Pancreas (tissue), 10 donors: ENCODE measurements at regions not wholly inside any gene's neighbourhood (a gene's known extent, or its start where the extent isn't known, plus 50 kb on each side); places are given as distances from the start of the nearest gene placed in this dataset.

ENCODE experiments used
- ATAC-seq, 4 donors: fragments of 200-7000 bp; cut with Tn5 transposase; one replicate each; pipeline versions ENCODE4 v1.8.0 to v1.9.1; 2020; ENCODE audit warnings: mild to moderate bottlenecking in 4 of 4, moderate library complexity in 4 of 4
- DNase-seq, 6 donors: peaks; one replicate each; pipeline ENCODE4 v3.0.0-alpha.2; 2020
- FAIRE-seq: peaks from 2 replicates; lab custom pipeline; 2012; peaks lifted over from hg19 to GRCh38; lab: Jason Lieb, UNC
- H3K27ac ChIP-seq, 4 donors: fragments of 200-600 bp; sonication (generic); 1 replicate in 3 of 4; 2 replicates in 1 of 4; pipeline versions ENCODE4 v1.5.0 to v1.8.0; 2020
- H3K27me3 ChIP-seq, 4 donors: fragments of 200-600 bp; one replicate each; pipeline ENCODE4 v1.8.0; 2021
- H3K36me3 ChIP-seq, 3 donors: fragments of 200-600 bp; sonication (generic) in 1 of 3; one replicate each; pipeline versions ENCODE4 v1.5.0 to v1.8.0; 2020 to 2021
- H3K4me1 ChIP-seq, 3 donors: fragments of 200-600 bp; one replicate each; pipeline ENCODE4 v1.8.0; 2021
- H3K4me3 ChIP-seq, 4 donors: fragments of 200-600 bp; sonication (generic) in 2 of 4; one replicate each; pipeline versions ENCODE4 v1.5.0 to v1.8.0; 2020 to 2021
- H3K9me3 ChIP-seq, 4 donors: fragments of 200-600 bp; one replicate each; pipeline ENCODE4 v1.8.0; 2021
- WGBS, 2 donors: extraction: QIAGEN DNeasy Blood & Tissue Kit; methylation state at CpG; one replicate each; pipeline ENCODE4 v1.1.7; 2013; 5-methylcytosine and 5-hydroxymethylcytosine counted together
- intact Hi-C, 3 donors: fragments of 100-400 bp; cut with DNase I; formaldehyde crosslinking; loops; one replicate each; pipeline versions ENCODE4 v1.11.1 to v1.14.2; 2022
- TF ChIP-seq, protein P1 (sequence below), 4 donors: fragments of 200-600 bp; sonication (generic) in 3 of 4; IDR thresholded peaks; one replicate each; pipeline versions ENCODE4 v1.5.0 to v1.8.0; 2021; ENCODE audit warnings: antibody characterized with exemption in 4 of 4
- donor health status: healthy with polysubstance abuse.
- donor health status: DM: no; HTN: no; CAD: no; lungs with moderate emphysema.
- donor health status: DM: no; HTN: no; CAD: no.
- donor health status: control.
- donor health status: control.
- donor health status: Bipolar disorder and iron deficiency.
- donor health status: DM: yes; HTN: yes; CAD: no.
- donor health status: DM: no; HTN: no; CAD: no.
- donor health status: DM: no; HTN: no; CAD: no.
- donor health status: DM: yes; HTN: yes; CAD: no.

DNA sequence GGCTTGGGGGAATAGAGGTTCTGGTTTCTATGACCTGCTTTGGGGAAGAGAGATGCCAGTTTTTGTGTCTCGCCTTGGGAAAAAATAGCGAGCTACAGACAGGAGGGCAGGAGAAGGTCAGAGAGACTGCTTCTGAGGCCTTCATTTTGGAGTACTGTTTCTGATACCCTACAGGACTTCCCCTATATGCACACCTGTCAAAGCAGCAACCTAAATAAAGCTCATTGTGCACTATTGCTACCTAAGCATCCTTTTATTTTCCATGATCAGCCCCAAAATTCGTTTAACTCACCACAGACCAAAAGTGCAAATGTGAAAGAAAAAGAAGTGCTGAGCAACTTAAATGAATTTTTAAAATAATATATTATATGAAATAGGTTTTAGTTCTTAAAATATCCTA, 145.6 kb upstream of the CHRM3 start:
- FAIRE-seq: no peak
- WGBS, 2 donors: 79 to 80% methylated on average over 3 of the region's 3 CpGs
- TF ChIP-seq, protein P1, sequence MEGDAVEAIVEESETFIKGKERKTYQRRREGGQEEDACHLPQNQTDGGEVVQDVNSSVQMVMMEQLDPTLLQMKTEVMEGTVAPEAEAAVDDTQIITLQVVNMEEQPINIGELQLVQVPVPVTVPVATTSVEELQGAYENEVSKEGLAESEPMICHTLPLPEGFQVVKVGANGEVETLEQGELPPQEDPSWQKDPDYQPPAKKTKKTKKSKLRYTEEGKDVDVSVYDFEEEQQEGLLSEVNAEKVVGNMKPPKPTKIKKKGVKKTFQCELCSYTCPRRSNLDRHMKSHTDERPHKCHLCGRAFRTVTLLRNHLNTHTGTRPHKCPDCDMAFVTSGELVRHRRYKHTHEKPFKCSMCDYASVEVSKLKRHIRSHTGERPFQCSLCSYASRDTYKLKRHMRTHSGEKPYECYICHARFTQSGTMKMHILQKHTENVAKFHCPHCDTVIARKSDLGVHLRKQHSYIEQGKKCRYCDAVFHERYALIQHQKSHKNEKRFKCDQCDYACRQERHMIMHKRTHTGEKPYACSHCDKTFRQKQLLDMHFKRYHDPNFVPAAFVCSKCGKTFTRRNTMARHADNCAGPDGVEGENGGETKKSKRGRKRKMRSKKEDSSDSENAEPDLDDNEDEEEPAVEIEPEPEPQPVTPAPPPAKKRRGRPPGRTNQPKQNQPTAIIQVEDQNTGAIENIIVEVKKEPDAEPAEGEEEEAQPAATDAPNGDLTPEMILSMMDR (IDR thresholded peaks at IDR 0.05): no peak

DNA sequence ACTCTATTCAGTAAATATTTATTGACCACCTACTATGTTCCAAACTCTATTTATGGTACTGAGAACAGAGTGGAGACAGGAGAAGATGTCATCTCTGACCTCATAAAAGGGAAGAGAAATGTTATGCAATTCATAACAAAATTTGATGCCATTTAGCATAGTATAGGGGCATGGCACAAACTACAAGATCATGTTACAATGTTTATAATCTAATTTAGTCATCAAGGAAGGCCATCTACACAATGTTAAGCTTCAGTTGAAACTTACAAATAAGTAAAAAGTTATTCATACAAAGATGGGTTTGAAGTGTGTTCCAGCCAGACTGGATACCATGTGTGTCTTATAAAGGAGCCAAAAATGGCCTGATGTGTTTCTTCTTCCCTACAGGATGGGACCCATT, 146.8 kb upstream of the CHRM3 start:
- no peaks in the 10 kb centered on the region for H3K36me3 ChIP-seq
- DNase-seq: no peak
- no peak overlapping the region for H3K4me3 ChIP-seq
- no peaks in the 10 kb centered on the region for H3K27me3 ChIP-seq
- no peaks in the 10 kb centered on the region for H3K4me1 ChIP-seq
- ATAC-seq: no peak
- TF ChIP-seq, protein P1 (IDR thresholded peaks at IDR 0.05): no peak
- H3K27ac ChIP-seq: no peak overlapping the region
- no peak for FAIRE-seq
- no peaks in the 10 kb centered on the region for H3K9me3 ChIP-seq
- intact Hi-C loops: no loop called here

More for the DNA sequence above, 145.6 kb upstream of the CHRM3 start:
- intact Hi-C loops: no loop called here
- ATAC-seq: no peak
- Histone ChIP-seq H3K36me3 (no peaks in the 10 kb centered on the region), H3K4me1 (no peaks in the 10 kb centered on the region), H3K9me3 (no peaks in the 10 kb centered on the region), H3K4me3 (no peak overlapping the region), H3K27me3 (no peaks in the 10 kb centered on the region), H3K27ac (no peak overlapping the region)
- DNase-seq: no peak

DNA sequence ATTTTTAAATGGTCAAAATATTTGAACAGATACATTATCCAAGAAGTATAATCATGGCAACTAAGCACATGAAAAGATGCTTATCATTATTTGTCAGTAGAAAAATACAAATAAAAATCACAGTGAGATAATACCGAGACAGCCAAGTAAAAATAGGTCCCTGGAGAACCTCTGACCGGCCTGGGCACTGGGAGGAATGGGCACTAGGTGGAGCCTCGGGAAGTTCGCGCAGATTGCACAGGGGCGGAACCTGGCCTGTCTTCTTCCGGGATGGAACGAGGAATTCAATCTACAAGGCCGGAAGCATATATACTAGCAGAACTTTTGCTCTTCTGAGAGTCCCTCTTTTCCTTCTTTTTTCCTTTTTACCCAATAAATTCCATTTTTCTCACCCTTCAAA, 148.5 kb upstream of the CHRM3 start:
- no peaks in the 10 kb centered on the region for H3K4me1 ChIP-seq
- no peak for DNase-seq
- no peak for FAIRE-seq
- no peak overlapping the region for H3K27ac ChIP-seq
- H3K4me3 ChIP-seq: no peak overlapping the region
- intact Hi-C loops: no loop called here
- TF ChIP-seq, protein P1 (IDR thresholded peaks at IDR 0.05): no peak
- no peak for ATAC-seq
- no peaks in the 10 kb centered on the region for H3K9me3 ChIP-seq
- no peaks in the 10 kb centered on the region for H3K36me3 ChIP-seq
- WGBS, 2 donors: 89 to 91% methylated on average over 9 of the region's 9 CpGs
- no peaks in the 10 kb centered on the region for H3K27me3 ChIP-seq

- ATAC-seq: peak in 1 of 4 donors; percentile 37
- TF ChIP-seq, protein P1 (IDR thresholded peaks at IDR 0.05): no peak
- WGBS, 2 donors: 59 to 65% methylated on average over 2 of the region's 2 CpGs
- Histone ChIP-seq H3K27me3 (no peaks in the 10 kb centered on the region), H3K4me3 (no peak overlapping the region), H3K36me3 (no peaks in the 10 kb centered on the region), H3K27ac (no peak overlapping the region), H3K9me3 (no peaks in the 10 kb centered on the region), H3K4me1 (no peaks in the 10 kb centered on the region)
- intact Hi-C loops: no loop called here
- DNase-seq: no peak
- no peak for FAIRE-seq
Measured at GRCh38 chr1:239233626-239234025, 152.7 kb upstream of the CHRM3 start.

DNA sequence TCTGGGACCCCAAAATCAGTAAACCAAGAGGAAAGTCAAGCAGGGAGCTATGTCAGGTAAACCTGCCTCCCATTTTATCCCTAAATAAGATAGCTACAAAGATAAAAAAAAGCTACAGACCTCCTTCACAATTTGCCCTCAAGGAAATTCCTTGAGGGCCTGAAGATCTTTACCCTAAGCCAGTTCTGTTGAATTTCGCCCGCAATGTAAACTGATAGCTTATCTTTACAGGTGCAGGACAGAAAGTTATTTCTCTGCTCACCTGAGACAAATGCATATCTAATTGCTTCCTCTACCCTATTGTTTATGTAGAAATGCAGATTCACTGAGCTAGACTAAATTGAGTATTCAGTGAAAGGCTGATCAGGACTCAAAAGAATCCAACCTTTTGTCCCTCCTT, 153.4 kb upstream of the CHRM3 start:
- H3K27me3 ChIP-seq: no peaks in the 10 kb centered on the region
- TF ChIP-seq, protein P1 (IDR thresholded peaks at IDR 0.05): no peak
- FAIRE-seq (no peak), DNase-seq (no peak), ATAC-seq (no peak)
- H3K4me3 ChIP-seq: no peak overlapping the region
- H3K9me3 ChIP-seq: no peaks in the 10 kb centered on the region
- H3K36me3 ChIP-seq: no peaks in the 10 kb centered on the region
- H3K4me1 ChIP-seq: no peaks in the 10 kb centered on the region
- H3K27ac ChIP-seq: no peak overlapping the region
- 28 to 42% methylated on average over 2 of the region's 2 CpGs for whole genome bisulfite sequencing, 2 donors
- intact Hi-C loops: no loop called here
